K562 (cell line): ENCODE measurements at regions not wholly inside any gene's neighbourhood (a gene's known extent, or its start where the extent isn't known, plus 50 kb on each side); places are given as distances from the start of the nearest gene placed in this dataset.

Experiments
- FOXJ2 ChIP-seq: fragments of 200-800 bp; sonication (Bioruptor generic); IDR thresholded peaks from 2 replicates; pipeline ENCODE4 v1.6.1; 2016; ENCODE audit warnings: missing genetic modification characterization, missing compliant biosample characterization
- FOXK1 ChIP-seq: sonication (generic); formaldehyde crosslinking; IDR thresholded peaks from 2 replicates; pipeline ENCODE4 v1.8.0; 2022; ENCODE audit warnings: missing genetic modification reagents, mild to moderate bottlenecking, borderline replicate concordance
- KAT7 ChIP-seq: sonication (generic); formaldehyde crosslinking; IDR thresholded peaks from 2 replicates; pipeline ENCODE4 v1.8.0; 2022; ENCODE audit warnings: missing genetic modification reagents, mild to moderate bottlenecking, borderline replicate concordance
- PCBP1 ChIP-seq: fragments of 200-400 bp; formaldehyde crosslinking; IDR thresholded peaks from 2 replicates; pipeline ENCODE4 v1.6.1; 2018; ENCODE audit warnings: mild to moderate bottlenecking, low read depth, low read length; ENCODE audit not compliant: poor library complexity, severe bottlenecking
- PHF20 ChIP-seq: fragments of 450-650 bp; IDR thresholded peaks from 2 replicates; pipeline ENCODE4 v1.6.1; 2018; ENCODE audit not compliant: partially characterized antibody
- THRAP3 ChIP-seq: fragments of 450-650 bp; IDR thresholded peaks from 2 replicates; pipeline ENCODE4 v1.6.1; 2016; ENCODE audit warnings: mild to moderate bottlenecking, inconsistent platforms, borderline replicate concordance
- ZNF253 ChIP-seq: fragments of 250-450 bp; sonication (Bioruptor Pico); conservative IDR thresholded peaks from 2 replicates; pipeline ENCODE4 v1.6.1; 2021; ENCODE audit warnings: mild to moderate bottlenecking
- TF ChIP-seq, protein P1 (sequence below): fragments of 250-450 bp; sonication (Bioruptor Pico); IDR thresholded peaks from 2 replicates; pipeline ENCODE4 v1.5.0; 2021
- TF ChIP-seq, protein P2 (sequence below): sonication (generic); formaldehyde crosslinking; IDR thresholded peaks from 2 replicates; pipeline ENCODE4 v1.8.0; 2022; ENCODE audit warnings: mild to moderate bottlenecking, low read depth, missing genetic modification reagents
- TF ChIP-seq, protein P3 (sequence below): sonication (generic); formaldehyde crosslinking; IDR thresholded peaks from 2 replicates; pipeline ENCODE4 v1.8.0; 2022; ENCODE audit warnings: missing genetic modification reagents, mild to moderate bottlenecking, borderline replicate concordance
- TF ChIP-seq, protein P4 (sequence below): IDR thresholded peaks from 2 replicates; pipeline ENCODE4 v1.6.1; 2011; ENCODE audit warnings: borderline replicate concordance, low read depth, mild to moderate bottlenecking, moderate library complexity, low read length; ENCODE audit not compliant: insufficient read depth, poor library complexity, severe bottlenecking
- TF ChIP-seq, protein P5 (sequence below): fragments of 200-800 bp; sonication (Bioruptor generic); IDR thresholded peaks from 2 replicates; pipeline ENCODE4 v1.6.1; 2016; ENCODE audit warnings: missing genetic modification characterization, missing compliant biosample characterization

DNA sequence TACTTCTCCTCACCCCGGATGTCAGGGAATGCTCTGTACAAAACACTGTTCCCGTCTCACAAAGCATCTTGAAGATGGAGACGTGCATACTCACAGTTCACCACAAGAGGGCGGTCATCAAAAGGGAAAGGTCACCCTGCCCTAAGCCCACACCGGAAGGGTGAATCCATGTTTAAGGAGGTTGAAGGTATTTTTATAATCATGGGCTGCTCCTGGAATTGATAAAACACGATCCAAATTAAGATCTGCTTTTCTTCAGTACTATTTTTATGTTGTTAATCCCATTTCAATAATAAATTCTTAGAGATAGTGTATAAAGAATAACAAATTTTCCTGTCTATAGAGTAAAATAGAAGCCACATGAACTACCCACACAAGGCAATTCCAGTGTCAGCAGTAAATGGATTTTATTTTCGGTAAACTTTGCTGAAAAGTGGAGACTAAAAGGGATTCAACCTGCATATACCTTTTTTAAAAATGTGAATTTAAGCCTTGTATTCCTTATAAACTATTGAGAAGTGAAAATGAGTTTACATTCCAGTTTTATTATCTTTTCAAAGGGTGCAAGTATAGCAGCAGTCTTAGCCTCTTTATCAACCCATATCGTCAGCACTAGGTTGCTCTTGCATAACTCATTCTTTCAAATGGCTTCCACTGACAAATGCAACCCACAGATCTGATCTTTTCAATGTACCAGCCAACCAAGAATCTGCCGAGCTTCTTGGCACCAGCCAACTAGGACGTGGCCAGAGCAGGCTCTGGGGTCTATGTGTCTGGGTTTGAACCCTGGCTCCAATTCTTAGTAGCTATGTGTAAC, 79.7 kb upstream of the MBOAT1 start (continued):
- TF ChIP-seq, protein P1, sequence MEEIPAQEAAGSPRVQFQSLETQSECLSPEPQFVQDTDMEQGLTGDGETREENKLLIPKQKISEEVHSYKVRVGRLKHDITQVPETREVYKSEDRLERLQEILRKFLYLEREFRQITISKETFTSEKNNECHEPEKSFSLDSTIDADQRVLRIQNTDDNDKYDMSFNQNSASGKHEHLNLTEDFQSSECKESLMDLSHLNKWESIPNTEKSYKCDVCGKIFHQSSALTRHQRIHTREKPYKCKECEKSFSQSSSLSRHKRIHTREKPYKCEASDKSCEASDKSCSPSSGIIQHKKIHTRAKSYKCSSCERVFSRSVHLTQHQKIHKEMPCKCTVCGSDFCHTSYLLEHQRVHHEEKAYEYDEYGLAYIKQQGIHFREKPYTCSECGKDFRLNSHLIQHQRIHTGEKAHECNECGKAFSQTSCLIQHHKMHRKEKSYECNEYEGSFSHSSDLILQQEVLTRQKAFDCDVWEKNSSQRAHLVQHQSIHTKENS (CRISPR knock-in tag) = no peak
- TF ChIP-seq, protein P2, sequence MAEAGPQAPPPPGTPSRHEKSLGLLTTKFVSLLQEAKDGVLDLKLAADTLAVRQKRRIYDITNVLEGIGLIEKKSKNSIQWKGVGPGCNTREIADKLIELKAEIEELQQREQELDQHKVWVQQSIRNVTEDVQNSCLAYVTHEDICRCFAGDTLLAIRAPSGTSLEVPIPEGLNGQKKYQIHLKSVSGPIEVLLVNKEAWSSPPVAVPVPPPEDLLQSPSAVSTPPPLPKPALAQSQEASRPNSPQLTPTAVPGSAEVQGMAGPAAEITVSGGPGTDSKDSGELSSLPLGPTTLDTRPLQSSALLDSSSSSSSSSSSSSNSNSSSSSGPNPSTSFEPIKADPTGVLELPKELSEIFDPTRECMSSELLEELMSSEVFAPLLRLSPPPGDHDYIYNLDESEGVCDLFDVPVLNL (CRISPR knock-in tag) = no peak
- no peak for TF ChIP-seq ZNF253 (CRISPR knock-in tag)
- TF ChIP-seq, protein P3, sequence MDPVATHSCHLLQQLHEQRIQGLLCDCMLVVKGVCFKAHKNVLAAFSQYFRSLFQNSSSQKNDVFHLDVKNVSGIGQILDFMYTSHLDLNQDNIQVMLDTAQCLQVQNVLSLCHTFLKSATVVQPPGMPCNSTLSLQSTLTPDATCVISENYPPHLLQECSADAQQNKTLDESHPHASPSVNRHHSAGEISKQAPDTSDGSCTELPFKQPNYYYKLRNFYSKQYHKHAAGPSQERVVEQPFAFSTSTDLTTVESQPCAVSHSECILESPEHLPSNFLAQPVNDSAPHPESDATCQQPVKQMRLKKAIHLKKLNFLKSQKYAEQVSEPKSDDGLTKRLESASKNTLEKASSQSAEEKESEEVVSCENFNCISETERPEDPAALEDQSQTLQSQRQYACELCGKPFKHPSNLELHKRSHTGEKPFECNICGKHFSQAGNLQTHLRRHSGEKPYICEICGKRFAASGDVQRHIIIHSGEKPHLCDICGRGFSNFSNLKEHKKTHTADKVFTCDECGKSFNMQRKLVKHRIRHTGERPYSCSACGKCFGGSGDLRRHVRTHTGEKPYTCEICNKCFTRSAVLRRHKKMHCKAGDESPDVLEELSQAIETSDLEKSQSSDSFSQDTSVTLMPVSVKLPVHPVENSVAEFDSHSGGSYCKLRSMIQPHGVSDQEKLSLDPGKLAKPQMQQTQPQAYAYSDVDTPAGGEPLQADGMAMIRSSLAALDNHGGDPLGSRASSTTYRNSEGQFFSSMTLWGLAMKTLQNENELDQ (CRISPR knock-in tag) = no peak
- TF ChIP-seq FOXK1 = no peak
- TF ChIP-seq PCBP1 = no peak
- TF ChIP-seq, protein P4, sequence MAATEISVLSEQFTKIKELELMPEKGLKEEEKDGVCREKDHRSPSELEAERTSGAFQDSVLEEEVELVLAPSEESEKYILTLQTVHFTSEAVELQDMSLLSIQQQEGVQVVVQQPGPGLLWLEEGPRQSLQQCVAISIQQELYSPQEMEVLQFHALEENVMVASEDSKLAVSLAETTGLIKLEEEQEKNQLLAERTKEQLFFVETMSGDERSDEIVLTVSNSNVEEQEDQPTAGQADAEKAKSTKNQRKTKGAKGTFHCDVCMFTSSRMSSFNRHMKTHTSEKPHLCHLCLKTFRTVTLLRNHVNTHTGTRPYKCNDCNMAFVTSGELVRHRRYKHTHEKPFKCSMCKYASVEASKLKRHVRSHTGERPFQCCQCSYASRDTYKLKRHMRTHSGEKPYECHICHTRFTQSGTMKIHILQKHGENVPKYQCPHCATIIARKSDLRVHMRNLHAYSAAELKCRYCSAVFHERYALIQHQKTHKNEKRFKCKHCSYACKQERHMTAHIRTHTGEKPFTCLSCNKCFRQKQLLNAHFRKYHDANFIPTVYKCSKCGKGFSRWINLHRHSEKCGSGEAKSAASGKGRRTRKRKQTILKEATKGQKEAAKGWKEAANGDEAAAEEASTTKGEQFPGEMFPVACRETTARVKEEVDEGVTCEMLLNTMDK = no peak
- TF ChIP-seq THRAP3 = no peak
- TF ChIP-seq, protein P5, sequence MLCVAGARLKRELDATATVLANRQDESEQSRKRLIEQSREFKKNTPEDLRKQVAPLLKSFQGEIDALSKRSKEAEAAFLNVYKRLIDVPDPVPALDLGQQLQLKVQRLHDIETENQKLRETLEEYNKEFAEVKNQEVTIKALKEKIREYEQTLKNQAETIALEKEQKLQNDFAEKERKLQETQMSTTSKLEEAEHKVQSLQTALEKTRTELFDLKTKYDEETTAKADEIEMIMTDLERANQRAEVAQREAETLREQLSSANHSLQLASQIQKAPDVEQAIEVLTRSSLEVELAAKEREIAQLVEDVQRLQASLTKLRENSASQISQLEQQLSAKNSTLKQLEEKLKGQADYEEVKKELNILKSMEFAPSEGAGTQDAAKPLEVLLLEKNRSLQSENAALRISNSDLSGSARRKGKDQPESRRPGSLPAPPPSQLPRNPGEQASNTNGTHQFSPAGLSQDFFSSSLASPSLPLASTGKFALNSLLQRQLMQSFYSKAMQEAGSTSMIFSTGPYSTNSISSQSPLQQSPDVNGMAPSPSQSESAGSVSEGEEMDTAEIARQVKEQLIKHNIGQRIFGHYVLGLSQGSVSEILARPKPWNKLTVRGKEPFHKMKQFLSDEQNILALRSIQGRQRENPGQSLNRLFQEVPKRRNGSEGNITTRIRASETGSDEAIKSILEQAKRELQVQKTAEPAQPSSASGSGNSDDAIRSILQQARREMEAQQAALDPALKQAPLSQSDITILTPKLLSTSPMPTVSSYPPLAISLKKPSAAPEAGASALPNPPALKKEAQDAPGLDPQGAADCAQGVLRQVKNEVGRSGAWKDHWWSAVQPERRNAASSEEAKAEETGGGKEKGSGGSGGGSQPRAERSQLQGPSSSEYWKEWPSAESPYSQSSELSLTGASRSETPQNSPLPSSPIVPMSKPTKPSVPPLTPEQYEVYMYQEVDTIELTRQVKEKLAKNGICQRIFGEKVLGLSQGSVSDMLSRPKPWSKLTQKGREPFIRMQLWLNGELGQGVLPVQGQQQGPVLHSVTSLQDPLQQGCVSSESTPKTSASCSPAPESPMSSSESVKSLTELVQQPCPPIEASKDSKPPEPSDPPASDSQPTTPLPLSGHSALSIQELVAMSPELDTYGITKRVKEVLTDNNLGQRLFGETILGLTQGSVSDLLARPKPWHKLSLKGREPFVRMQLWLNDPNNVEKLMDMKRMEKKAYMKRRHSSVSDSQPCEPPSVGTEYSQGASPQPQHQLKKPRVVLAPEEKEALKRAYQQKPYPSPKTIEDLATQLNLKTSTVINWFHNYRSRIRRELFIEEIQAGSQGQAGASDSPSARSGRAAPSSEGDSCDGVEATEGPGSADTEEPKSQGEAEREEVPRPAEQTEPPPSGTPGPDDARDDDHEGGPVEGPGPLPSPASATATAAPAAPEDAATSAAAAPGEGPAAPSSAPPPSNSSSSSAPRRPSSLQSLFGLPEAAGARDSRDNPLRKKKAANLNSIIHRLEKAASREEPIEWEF (CRISPR knock-in tag) = no peak
- TF ChIP-seq PHF20 = no peak
- TF ChIP-seq KAT7 (CRISPR knock-in tag) = no peak
- TF ChIP-seq FOXJ2 (tag) = no peak
